IPS-18a (cell line): ENCODE measurements at regions not wholly inside any gene's neighbourhood (a gene's known extent, or its start where the extent isn't known, plus 50 kb on each side); places are given as distances from the start of the nearest gene placed in this dataset.

Experiments used
- H3K27ac ChIP-seq: one replicate; pipeline ENCODE4 v1.5.1; 2013; ENCODE audit warnings: low read length
- H3K27me3 ChIP-seq: one replicate; pipeline ENCODE4 v1.6.1; 2013; ENCODE audit warnings: mild to moderate bottlenecking, low read length; ENCODE audit not compliant: control insufficient read depth, insufficient read depth
- H3K36me3 ChIP-seq: one replicate; pipeline ENCODE4 v1.6.1; 2013; ENCODE audit warnings: low read depth, low read length; ENCODE audit not compliant: control insufficient read depth
- H3K4me1 ChIP-seq: one replicate; pipeline ENCODE4 v1.6.1; 2013; ENCODE audit warnings: low read depth, low read length; ENCODE audit not compliant: control insufficient read depth
- H3K4me3 ChIP-seq: one replicate; pipeline ENCODE4 v1.5.1; 2013; ENCODE audit warnings: low read length
- H3K9ac ChIP-seq: one replicate; pipeline ENCODE4 v1.6.1; 2013; ENCODE audit warnings: mild to moderate bottlenecking, low read length, moderate library complexity
- H3K9me3 ChIP-seq: one replicate; pipeline ENCODE4 v1.6.1; 2013; ENCODE audit warnings: low read depth, low read length; ENCODE audit not compliant: control insufficient read depth

DNA sequence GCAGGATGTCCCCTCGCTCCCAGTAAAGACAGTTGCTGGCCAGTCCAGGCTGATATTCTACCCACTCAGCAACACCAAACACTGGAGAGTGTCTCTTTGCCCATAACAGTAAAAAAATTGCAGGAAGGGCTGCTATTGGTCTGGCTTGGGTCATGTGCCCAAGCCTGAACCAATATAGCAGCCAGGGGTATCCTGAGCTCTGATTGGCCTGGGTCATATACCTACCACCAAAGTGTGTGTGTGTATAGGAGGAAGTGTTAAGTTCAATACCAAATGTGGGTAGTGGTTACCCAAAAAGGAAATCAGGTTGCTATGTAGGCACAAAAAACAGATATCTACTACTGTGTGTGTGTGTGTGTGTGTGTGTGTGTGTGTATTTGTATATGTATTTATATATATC lies 373.2 kb downstream of the BCOR start:
- Histone ChIP-seq H3K9me3 (no peaks in the 10 kb centered on the region), H3K9ac (no peak overlapping the region), H3K36me3 (no peaks in the 10 kb centered on the region), H3K27me3 (no peaks in the 10 kb centered on the region), H3K4me3 (no peak overlapping the region), H3K27ac (no peak overlapping the region), H3K4me1 (peaks cover 4% of the 10 kb centered on the region)

DNA sequence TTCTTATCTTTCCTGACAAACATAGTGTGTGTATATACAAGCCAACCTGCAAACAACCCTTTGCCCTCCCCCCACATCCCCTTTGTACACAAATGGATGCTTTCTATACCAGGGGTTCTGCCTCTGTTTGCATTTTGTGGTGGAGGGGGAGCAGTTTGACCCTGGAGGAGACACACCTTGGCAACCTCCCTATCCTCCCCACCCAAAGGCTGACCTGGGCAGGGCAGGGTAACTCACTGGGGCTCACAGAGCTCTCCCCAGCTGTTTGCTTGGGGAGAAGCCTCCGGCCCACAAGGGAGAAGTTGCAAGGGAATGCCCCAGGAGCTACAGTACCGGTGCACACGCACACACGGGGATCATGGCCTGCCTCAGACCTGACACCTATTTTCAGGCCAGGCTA lies 372.6 kb downstream of the BCOR start:
- H3K4me3 ChIP-seq, result no peak overlapping the region
- H3K9me3 ChIP-seq, result no peaks in the 10 kb centered on the region
- H3K36me3 ChIP-seq, result no peaks in the 10 kb centered on the region
- H3K4me1 ChIP-seq, result peaks cover 10% of the 10 kb centered on the region
- no peaks in the 10 kb centered on the region for H3K27me3 ChIP-seq
- no peak overlapping the region for H3K27ac ChIP-seq
- H3K9ac ChIP-seq, result no peak overlapping the region

DNA sequence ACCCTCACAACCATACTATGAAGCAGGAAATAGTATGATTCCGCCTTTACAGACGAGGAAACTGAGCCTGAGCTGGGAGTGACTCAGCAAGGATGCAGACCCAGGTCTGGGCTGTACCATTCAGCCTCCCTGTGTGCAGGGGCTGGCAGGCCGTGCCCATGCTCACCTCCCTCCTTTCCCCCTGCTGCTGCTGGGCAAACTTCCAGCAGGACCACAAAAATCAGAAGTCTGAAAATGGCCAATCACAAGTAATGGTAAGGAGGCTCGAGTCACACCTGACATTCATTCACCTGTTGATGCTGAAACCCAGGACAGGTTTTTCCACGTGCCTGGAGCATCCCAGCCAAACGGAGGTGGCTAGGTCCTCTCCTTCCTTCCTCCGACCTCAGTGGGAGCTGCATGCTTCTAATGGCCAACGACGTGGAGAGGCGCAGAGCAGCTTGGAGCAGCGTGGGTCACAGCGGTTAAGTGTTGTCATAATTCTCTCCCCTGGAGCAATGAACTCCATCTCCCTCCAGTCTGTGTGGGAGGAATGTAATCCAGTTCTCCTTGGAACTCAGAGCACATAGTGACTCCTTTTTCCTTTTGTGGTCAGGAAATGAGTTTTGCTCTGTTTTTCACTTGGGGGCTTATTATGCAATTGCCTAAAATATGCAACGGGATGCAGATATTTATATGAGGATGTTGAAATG lies 371.7 kb downstream of the BCOR start:
- Histone ChIP-seq H3K36me3 (no peaks in the 10 kb centered on the region), H3K4me1 (peaks cover 16% of the 10 kb centered on the region), H3K4me3 (no peak overlapping the region), H3K27ac (no peak overlapping the region), H3K27me3 (no peaks in the 10 kb centered on the region), H3K9ac (no peak overlapping the region), H3K9me3 (no peaks in the 10 kb centered on the region)

DNA sequence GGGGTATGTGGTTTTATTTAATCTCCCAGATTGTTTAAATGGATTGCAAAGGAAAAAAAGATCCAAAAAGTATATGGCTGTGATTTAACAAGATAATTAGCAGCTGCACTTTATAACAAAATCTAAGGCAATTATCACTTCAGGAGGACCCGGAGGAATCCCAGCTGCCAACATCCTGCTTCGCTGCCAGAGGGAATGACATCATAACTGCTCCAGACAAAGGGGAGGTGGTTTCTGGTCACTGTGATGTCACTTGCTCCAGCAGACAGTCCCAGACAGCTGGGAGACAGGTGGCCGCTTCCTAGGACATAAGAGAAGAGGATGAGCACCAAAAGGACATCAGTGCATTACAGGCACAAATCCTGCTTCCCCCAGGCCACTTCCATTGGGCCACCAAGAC lies 371.0 kb downstream of the BCOR start:
- Histone ChIP-seq H3K27me3 (no peaks in the 10 kb centered on the region), H3K4me3 (no peak overlapping the region), H3K27ac (no peak overlapping the region), H3K4me1 (peaks cover 23% of the 10 kb centered on the region), H3K9ac (no peak overlapping the region), H3K9me3 (no peaks in the 10 kb centered on the region), H3K36me3 (no peaks in the 10 kb centered on the region)

DNA sequence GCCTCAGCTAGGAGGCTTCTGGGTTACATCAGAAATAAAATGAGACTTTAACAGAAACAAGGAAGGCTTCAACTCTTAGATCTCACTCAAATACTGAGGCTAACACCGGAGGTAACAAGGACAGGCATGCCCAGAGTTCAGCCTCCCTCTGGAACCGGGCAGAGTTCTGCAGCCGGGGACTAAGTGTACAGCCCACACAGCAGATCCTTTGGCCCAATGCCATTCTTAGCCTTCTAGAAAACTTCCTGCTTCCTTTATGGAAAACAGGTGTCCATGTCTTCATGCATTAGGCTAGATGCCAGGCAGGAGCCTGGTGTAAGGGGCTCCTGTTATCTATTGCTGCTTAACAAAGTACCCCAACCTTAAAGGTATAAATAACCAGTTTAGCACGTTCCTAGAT lies 369.7 kb downstream of the BCOR start:
- no peaks in the 10 kb centered on the region for H3K36me3 ChIP-seq

DNA sequence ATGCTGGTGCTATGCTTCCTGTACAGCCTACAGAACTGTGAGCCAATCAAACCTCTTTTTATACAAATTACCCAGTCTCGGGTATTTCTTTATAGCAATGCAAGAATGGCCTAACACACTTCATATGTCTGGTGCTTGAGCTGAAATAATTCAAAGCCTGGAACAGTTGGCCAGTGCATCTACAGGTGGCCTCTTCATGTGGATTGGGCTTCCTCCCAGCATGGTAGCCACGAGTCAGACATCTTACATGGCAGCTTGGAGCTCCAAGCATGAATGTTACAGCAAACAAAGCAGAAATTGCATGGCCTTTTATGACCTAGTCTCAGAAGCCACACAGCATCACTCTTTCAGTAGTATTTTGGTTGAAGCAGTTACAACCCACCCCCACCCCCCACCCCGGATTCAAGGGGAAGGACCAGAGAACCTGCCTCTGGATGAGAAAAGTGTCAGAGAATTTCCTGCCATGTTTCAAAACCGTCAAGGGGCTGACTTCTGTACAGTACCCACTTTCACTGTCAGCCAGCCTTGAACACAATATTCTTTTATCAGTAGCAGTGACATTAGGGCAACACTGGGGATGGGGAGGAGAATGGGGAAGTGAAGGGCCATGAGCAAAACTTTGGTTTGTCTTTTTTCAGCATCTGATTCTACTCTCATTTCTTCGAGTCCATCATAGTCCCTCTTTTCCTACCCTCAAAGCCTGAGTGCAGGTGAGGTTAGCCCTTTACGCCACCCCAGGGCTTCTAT lies 368.7 kb downstream of the BCOR start:
- H3K27me3 ChIP-seq, result no peaks in the 10 kb centered on the region
- no peaks in the 10 kb centered on the region for H3K36me3 ChIP-seq
- no peak overlapping the region for H3K4me3 ChIP-seq
- H3K9ac ChIP-seq, result no peak overlapping the region
- no peak overlapping the region for H3K27ac ChIP-seq
- H3K4me1 ChIP-seq, result peaks cover 26% of the 10 kb centered on the region
- no peaks in the 10 kb centered on the region for H3K9me3 ChIP-seq

More for the DNA sequence above, 369.7 kb downstream of the BCOR start:
- Histone ChIP-seq H3K4me1 (peaks cover 26% of the 10 kb centered on the region), H3K9ac (no peak overlapping the region), H3K4me3 (no peak overlapping the region), H3K27ac (no peak overlapping the region), H3K27me3 (no peaks in the 10 kb centered on the region), H3K9me3 (no peaks in the 10 kb centered on the region)

DNA sequence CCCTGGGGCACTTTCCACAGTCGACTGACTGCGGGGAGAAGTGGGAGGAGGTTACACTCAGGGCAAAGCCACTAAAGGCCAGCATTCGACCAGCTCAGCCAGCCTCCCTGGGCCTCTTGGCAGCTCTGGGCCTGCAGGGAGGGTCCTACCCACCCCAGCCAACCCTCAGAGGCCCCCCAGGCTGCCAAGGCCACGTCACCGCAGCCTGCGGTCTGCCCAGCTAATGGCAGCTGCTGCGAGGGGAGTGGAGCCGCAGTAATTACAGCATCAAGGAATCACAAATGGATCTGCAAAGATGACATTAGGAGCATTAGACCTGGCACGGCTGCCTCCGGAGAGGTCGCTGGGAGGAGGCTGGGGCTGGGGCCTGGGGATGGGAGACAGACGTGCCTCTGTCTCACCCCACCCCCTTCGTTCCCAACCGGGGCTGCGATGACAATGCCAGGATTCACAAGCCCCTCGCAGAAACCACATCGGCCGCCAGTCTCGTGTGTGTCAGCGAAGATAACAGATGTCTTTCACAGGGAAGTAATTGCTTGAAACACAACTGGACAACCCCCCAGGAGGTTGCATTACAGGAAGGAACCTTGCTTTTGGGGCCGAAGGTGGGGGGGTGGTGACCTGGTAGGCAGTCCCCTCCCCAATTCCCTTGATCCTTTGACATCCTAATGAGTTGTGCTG lies 367.6 kb downstream of the BCOR start:
- Histone ChIP-seq H3K27ac (no peak overlapping the region), H3K9ac (no peak overlapping the region)

DNA sequence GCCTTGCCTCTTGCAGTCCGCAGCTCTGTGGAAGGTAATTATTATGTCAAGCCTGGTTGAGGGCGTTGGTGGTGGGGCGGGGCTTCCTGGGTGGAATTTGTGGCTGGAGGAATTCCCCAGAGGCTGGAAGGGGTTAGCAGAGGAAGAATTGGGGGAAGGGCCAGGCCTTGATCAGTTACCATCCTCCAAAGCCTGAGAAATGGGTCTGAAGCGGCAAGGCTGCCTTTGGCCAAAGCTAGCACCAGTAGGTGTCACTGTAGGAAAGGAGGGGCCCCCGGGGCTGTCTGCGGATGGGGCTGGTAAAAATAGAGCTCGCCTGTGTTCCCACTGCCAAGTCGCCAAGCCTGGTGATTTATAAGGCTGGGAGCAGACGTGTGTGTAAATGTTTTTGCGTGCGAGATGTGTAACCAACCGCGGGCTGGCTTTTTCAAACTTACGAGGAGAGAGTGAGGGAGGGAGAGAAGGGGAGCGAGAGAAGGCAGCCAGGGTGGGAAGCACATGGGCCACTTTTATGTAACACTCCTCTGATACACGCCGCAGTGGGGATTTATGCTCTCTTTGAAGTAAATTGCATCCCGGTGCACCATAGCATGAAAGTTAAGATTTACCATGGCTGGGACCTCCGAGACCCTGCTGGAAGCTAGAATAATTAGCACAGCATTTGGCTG lies 367.0 kb downstream of the BCOR start:
- no peak overlapping the region for H3K9ac ChIP-seq
- no peaks in the 10 kb centered on the region for H3K27me3 ChIP-seq
- H3K27ac ChIP-seq, result no peak overlapping the region
- H3K36me3 ChIP-seq, result no peaks in the 10 kb centered on the region
- H3K4me3 ChIP-seq, result no peak overlapping the region
- H3K4me1 ChIP-seq, result peaks cover 29% of the 10 kb centered on the region
- no peaks in the 10 kb centered on the region for H3K9me3 ChIP-seq

More for the DNA sequence above, 367.6 kb downstream of the BCOR start:
- Histone ChIP-seq H3K4me1 (peaks cover 29% of the 10 kb centered on the region), H3K4me3 (no peak overlapping the region), H3K27me3 (no peaks in the 10 kb centered on the region), H3K36me3 (no peaks in the 10 kb centered on the region), H3K9me3 (no peaks in the 10 kb centered on the region)

DNA sequence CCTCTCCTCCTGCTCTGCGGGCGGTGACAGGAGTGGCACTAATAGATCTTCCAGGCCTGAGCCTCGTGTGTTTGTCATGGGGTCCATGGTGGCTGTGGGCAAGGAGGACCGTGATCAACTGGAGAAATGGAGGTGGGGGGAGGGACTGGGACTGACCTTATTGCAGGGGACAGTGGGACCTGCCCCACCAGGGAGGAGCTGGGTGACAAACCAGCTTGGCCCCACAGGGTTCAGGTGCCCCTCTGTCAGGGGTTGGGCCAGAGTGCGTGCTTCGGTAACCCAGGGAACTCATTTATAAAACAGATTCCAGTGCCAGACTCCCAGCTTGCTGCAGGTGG lies 366.5 kb downstream of the BCOR start:
- H3K4me3 ChIP-seq, result no peak overlapping the region
- H3K9me3 ChIP-seq, result no peaks in the 10 kb centered on the region
- no peaks in the 10 kb centered on the region for H3K27me3 ChIP-seq
- no peak overlapping the region for H3K9ac ChIP-seq
- H3K27ac ChIP-seq, result no peak overlapping the region
- H3K4me1 ChIP-seq, result peaks cover 29% of the 10 kb centered on the region
- no peaks in the 10 kb centered on the region for H3K36me3 ChIP-seq

DNA sequence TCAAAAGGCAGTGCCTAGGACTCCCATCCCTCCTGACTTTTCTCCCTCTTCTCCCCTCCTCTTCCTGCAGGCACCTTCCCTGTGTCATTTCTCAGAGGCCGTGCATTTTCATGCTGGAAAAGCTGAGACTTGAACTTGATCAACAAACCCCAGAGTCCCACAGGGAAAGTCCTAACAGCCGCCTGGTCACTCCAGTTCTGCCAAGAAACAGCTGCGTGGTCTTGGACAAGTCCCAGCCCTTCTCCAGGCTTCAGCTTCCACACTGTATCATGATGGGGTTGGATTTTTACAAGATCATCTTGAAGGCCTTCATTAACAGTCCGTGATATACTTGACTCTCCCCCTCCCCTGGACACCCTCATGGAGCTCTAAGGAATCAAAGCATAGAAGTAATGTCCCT lies 366.0 kb downstream of the BCOR start:
- no peaks in the 10 kb centered on the region for H3K27me3 ChIP-seq
- H3K27ac ChIP-seq, result no peak overlapping the region
- H3K9me3 ChIP-seq, result no peaks in the 10 kb centered on the region
- no peak overlapping the region for H3K4me3 ChIP-seq
- peaks cover 29% of the 10 kb centered on the region for H3K4me1 ChIP-seq
- H3K36me3 ChIP-seq, result no peaks in the 10 kb centered on the region
- no peak overlapping the region for H3K9ac ChIP-seq

DNA sequence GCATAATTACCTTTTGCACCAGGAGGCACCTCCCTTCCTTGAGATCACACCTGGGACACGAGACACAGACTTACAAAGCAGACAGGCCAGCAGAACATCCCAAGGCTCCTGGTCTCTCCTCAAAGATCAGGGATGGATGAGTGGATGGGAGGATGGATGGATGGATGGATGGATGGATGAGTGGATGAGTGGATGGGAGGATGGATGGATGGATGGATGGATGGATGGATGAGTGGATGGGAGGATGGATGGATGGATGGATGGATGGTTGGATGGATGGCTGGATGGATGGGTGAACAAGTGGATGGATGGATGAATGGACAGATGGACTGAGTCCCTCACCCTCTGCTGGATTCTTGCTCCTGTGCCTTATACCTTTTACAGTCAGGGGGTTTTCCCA lies 364.0 kb downstream of the BCOR start:
- Histone ChIP-seq H3K36me3 (no peaks in the 10 kb centered on the region), H3K27me3 (no peaks in the 10 kb centered on the region), H3K4me3 (no peak overlapping the region), H3K9ac (no peak overlapping the region), H3K9me3 (no peaks in the 10 kb centered on the region), H3K4me1 (peaks cover 29% of the 10 kb centered on the region), H3K27ac (no peak overlapping the region)
